RPMI8226 (cell line): ENCODE measurements at regions not wholly inside any gene's neighbourhood (a gene's known extent, or its start where the extent isn't known, plus 50 kb on each side); places are given as distances from the start of the nearest gene placed in this dataset.
"Not testable (repeated sequence)": the region's sequence is repeated elsewhere in the genome, so short reads cannot be mapped to it uniquely, and the experiment has no call there.

Source experiments
- DNase-seq: peaks from one replicate; pipeline ENCODE4 v3.0.0-alpha.2; 2015

- DNase-seq = no peak
These were observed 168.0 kb upstream of the C1orf174 start for GRCh38 chr1:4068076-4068475.

- DNase-seq = peak; percentile 46
These were observed 171.6 kb upstream of the C1orf174 start for GRCh38 chr1:4071653-4072052.

GRCh38 chr1:4072481-4073153 lies 172.5 kb upstream of the C1orf174 start:
- no peak for DNase-seq

- no peak for DNase-seq
These were observed 175.6 kb upstream of the C1orf174 start for GRCh38 chr1:4075436-4076225.

- no peak for DNase-seq
These were observed 176.3 kb upstream of the C1orf174 start for GRCh38 chr1:4076346-4076745.

- not testable (repeated sequence) for DNase-seq
These were observed 178.3 kb upstream of the C1orf174 start for GRCh38 chr1:4078091-4078962.

- DNase-seq = no peak
These were observed 179.7 kb upstream of the C1orf174 start for GRCh38 chr1:4079815-4080214.

GRCh38 chr1:4081806-4082711 lies 182.0 kb upstream of the C1orf174 start:
- DNase-seq = no peak

GRCh38 chr1:4083231-4084047 lies 183.4 kb upstream of the C1orf174 start:
- DNase-seq = no peak

- no peak for DNase-seq
These were observed 184.0 kb upstream of the C1orf174 start for GRCh38 chr1:4084048-4084431.

- DNase-seq = no peak
These were observed 184.4 kb upstream of the C1orf174 start for GRCh38 chr1:4084446-4084845.

GRCh38 chr1:4084896-4085295 lies 184.8 kb upstream of the C1orf174 start:
- DNase-seq = no peak

GRCh38 chr1:4085546-4085945 lies 185.5 kb upstream of the C1orf174 start:
- no peak for DNase-seq

GRCh38 chr1:4086085-4086850 lies 186.2 kb upstream of the C1orf174 start:
- DNase-seq = no peak

GRCh38 chr1:4086921-4087320 lies 186.8 kb upstream of the C1orf174 start:
- no peak for DNase-seq

GRCh38 chr1:4087530-4088420 lies 187.7 kb upstream of the C1orf174 start:
- no peak for DNase-seq

GRCh38 chr1:4088676-4089075 lies 188.6 kb upstream of the C1orf174 start:
- DNase-seq = no peak

GRCh38 chr1:4089421-4090175 lies 189.5 kb upstream of the C1orf174 start:
- no peak for DNase-seq

- no peak for DNase-seq
These were observed 190.5 kb upstream of the C1orf174 start for GRCh38 chr1:4090556-4090955.
